ENCODE measurements at regions not wholly inside any gene's neighbourhood (a gene's known extent, or its start where the extent isn't known, plus 50 kb on each side); places are given as distances from the start of the nearest gene placed in this dataset.

- no peak for DNase-seq
These were observed 986.0 kb downstream of the TTLL7 start for GRCh38 chr1:83012950-83013349.

GRCh38 chr1:83011265-83011664, 987.7 kb downstream of the TTLL7 start:
- no peak for DNase-seq

DNA sequence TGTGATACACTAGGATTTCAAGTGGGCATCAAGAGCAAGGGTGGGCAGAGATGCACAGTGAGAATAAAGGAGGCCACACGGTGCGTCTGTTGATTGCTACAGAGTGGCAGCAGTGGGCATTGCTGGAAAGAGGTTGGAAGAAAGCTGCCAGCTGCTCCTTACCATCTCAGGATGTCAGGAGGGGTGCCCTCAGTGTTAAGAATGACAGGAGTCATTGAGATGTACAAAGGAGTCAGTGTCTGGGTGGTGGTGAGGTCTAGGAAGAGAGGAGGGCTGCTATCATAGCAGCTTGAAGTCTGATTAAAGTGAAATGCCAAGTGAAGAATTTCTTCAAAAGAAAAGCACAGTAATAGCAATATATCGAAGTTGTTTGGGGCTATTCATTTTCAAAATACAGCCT, 992.7 kb downstream of the TTLL7 start:
- no peak for DNase-seq

DNA sequence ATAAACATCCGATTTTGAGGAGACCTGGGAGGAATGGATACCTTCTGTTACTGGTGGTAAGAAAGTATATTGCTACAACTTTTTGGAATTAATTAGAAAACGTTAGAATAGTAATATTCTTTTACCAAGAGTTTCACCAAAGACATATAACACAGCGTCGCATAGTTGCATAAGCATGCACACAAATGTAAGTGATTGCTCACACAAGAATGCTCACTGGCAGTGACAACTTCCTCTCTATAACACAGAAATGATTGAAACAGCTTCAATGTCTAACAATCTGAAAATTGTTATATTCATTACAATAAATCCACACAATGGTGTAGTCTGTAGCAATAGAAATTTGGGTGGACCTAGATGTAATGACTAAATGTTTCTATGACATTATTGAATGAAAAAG, 998.6 kb downstream of the TTLL7 start:
- DNase-seq: no peak

- no peak for DNase-seq
These were observed 1003.0 kb downstream of the TTLL7 start for GRCh38 chr1:82995951-82996350.

GRCh38 chr1:82994616-82995263, 1004.2 kb downstream of the TTLL7 start:
- DNase-seq: no peak

DNA sequence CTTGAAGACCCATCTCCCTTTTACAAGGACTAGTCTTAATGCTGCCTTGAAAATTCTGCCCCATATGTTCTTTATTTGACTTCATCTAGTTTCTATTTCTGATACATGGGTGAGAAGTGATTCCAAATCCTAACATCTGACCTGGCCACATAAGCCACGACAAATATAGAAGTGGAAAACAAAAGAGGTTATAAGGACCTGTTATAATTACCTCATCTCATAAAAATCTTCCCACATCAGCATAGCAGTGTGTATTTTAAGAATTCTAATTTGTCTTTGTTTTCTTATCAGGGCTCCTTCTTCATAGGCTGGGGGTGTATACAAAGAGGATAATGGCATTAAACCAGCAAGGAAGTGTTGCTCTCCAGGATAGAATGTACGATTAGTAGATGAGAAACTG, 1007.4 kb downstream of the TTLL7 start:
- DNase-seq: no peak

GRCh38 chr1:82979593-82980236, 1019.2 kb downstream of the TTLL7 start:
- no peak for DNase-seq

DNA sequence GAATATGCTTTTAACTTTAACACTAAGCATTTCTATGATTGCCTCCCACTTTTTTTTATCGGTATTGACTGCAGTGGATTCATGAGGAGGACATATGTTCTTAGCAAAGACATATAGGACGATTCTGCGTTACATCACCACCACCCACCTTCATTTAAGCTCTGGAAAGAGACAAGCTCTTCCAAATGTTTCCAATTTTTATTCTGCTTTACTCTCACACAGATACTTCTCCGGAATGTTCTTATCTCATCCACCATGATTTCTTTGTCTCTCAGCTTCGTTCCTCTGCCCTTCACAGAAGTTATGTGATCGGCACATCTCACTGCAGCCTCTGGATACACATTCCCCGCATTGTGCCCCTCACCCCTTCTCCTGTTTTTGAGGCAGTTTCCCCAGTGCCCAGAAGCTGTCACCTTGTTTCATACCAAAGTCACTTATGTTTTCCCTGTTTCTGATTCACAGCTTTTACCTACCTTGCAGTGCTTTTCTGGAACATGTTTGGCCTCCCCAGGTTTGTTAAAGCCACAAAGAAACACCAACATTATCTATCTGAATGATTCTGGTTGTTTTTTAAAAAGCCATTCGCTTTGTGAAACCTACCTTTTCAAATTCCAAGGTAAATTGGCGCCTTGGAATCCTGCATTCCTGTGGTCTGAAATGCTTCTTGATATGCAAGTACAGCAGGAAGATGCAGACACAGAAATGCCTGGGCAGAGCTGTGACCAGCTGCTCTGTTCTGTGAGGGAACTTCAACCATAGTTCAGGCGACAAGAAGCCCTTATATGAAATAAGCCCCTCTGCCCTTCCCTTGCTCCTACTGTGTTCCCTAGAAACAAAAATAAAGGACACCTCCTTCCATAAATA, 1020.2 kb downstream of the TTLL7 start:
- no peak for DNase-seq

DNA sequence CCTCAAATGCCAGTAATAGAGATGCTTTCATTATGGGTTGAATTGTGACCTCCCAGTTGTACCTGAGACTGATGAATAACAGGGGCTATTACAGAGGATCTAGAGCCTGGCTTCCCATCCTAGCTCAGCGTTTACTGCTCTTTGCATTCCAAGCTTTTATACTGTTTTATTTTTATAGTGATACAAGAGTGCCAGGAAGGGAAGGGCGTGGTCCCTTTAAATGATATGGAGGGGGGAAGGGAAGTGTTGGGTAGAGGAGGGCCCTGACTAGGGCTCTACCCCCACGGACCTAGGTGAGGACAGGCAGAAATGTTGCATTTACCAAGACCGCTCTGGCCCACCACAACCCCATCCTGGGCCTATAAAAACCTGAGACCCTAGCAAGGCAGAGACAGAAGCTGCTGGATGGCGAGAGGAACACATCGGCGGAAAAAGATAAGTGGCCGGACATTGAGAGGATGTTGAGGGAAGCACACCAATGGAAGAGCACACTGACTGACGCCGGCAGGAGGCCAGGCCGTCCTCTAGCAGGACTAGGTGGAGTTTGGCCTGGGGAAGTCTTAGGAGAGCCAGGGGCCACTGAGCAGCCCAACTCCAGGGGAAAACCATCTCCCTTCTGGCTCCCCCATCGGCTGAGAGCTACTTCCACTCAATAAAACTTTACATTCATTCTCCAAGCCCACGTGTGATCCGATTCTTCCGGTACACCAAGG, 1025.9 kb downstream of the TTLL7 start:
- DNase-seq: no peak

GRCh38 chr1:82969340-82969739, 1029.6 kb downstream of the TTLL7 start:
- DNase-seq: no peak

DNA sequence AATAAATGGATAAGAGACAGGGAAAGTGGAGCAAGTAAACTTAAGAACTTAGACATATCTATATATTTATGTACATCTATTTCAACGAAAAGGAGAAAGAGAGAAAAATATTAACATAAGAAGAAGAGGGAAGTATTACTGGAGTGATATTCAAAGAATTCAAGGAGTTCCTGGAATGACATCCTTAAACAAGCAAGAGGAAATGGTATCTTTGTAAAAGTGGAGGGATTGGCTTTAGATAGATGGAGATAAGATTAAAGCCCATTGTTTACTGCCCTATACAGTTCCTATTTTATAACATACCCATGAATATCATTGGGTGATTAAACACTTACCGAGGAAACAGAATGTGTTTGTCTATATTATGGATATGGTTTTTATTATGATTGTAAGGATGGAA, 1036.3 kb downstream of the TTLL7 start:
- DNase-seq: no peak

GRCh38 chr1:82950606-82951200, 1048.2 kb downstream of the TTLL7 start:
- DNase-seq: no peak

GRCh38 chr1:82948386-82948785, 1050.5 kb downstream of the TTLL7 start:
- DNase-seq: no peak

DNA sequence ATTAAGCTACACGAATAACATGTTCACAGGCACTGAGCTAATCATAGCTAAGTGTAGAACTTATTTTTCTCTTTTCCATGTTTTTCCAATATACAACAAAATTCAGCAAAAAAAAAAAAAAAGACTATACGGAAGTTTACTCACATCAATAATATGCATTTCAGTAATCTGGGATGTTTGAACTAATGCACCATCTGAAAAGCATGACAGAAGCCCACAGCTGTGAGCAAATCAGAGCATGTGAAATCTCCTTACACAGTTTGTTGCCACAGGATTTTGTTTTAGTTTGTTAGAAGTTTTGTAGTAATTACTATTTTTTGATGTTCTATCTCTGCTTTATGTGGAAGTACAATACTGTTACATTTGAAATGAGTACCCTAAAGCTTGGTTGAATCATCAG, 1051.7 kb downstream of the TTLL7 start:
- DNase-seq: no peak

DNA sequence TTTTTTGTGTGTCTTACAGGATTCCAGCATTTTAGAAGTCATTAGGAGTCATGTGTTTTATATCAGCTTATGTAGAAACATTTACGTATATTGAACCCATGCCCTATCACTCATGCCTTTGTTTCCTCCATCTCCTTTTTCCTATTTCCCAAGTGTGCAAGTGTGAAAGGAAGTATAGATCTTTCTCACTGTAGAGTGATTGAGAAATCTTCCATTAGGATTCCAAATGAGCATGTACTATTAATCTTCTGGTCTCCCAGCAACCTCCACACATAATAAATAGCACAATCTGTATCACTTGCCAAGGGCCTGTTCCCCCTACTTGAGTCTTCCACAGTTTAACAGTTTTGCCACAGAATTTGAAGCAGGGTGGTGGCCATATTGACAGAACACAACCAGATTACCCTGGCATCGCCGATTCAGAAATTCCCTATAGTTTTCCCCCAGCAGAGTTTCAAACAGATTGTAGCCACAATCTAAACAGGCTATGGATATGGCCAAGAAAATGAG, 1052.8 kb downstream of the TTLL7 start:
- no peak for DNase-seq

DNA sequence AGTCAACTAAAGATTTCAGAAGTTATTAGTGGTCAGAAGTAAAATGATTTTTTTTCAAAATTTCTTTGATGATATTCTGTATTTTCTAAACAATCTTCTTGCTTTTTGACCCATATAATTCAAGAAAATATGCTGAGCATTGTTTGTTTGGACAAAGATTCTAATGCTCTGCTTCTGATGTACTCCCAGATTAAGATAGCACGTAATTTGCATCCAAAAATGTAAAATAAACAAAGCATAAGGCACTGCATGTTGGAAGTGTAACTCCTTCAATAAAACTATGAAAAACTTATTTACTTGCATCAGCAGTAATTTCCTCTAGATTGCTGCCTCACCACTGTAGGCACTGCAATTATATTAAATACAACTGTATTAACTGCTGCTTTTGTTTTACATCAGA, 1054.1 kb downstream of the TTLL7 start:
- no peak for DNase-seq

- DNase-seq: no peak
These were observed 1064.9 kb downstream of the TTLL7 start for GRCh38 chr1:82934074-82934473.

GRCh38 chr1:82932727-82933126, 1066.2 kb downstream of the TTLL7 start:
- DNase-seq: no peak

GRCh38 chr1:82932207-82932606, 1066.7 kb downstream of the TTLL7 start:
- DNase-seq: no peak

GRCh38 chr1:82931006-82931405, 1067.9 kb downstream of the TTLL7 start:
- no peak for DNase-seq

- DNase-seq: no peak
These were observed 1071.2 kb downstream of the TTLL7 start for GRCh38 chr1:82927753-82928152.

DNA sequence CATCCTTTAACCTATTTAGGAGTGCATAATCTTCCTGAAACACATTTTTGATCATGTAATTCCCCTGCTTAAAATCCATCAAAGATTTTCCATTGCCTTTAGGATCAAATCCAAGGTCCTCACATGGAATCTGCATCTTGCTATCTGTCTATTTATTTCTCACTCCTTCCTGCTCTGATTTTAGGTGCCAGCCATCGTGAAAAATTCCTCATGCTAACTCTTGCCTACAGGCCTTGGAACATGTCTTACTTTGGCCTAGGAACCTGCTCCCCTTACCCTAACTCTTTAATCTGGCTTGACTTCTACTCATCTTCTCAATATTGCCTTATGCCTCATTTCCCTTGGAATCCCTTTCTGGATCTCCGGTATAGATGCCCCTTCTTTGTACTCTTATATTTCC, 1074.3 kb downstream of the TTLL7 start:
- DNase-seq: no peak
